ENCODE measurements at regions not wholly inside any gene's neighbourhood (a gene's known extent, or its start where the extent isn't known, plus 50 kb on each side); places are given as distances from the start of the nearest gene placed in this dataset.
"Not testable (repeated sequence)": the region's sequence is repeated elsewhere in the genome, so short reads cannot be mapped to it uniquely, and the experiment has no call there.

GRCh38 chr10:4224178-4224577, 439.2 kb upstream of the KLF6 start:
- CTCF ChIA-PET, result no interaction called here
- TF ChIP-seq CTCF (IDR thresholded peaks at IDR 0.05; ENCODE audit: insufficient read depth, low read length, missing control alignments), result no peak
- POLR2A ChIA-PET, result no interaction called here
- no peak for DNase-seq (ENCODE audit: low read depth, low spot score)
- H3K4me3 ChIP-seq (ENCODE audit: low read depth, low read length), result no peak overlapping the region

GRCh38 chr10:4221310-4221709, 436.3 kb upstream of the KLF6 start:
- CTCF ChIA-PET; POLR2A ChIA-PET; DNase-seq (ENCODE audit: low read depth, low spot score); H3K4me3 ChIP-seq (ENCODE audit: low read depth, low read length): not testable (repeated sequence)

- CTCF ChIA-PET, result no interaction called here
- H3K4me3 ChIP-seq (ENCODE audit: low read depth, low read length), result no peak overlapping the region
- TF ChIP-seq CTCF (IDR thresholded peaks at IDR 0.05; ENCODE audit: insufficient read depth, low read length, missing control alignments), result no peak
- POLR2A ChIA-PET, result no interaction called here
- DNase-seq (ENCODE audit: low read depth, low spot score), result no peak
Observed at GRCh38 chr10:4219901-4220300, 434.9 kb upstream of the KLF6 start.

DNA sequence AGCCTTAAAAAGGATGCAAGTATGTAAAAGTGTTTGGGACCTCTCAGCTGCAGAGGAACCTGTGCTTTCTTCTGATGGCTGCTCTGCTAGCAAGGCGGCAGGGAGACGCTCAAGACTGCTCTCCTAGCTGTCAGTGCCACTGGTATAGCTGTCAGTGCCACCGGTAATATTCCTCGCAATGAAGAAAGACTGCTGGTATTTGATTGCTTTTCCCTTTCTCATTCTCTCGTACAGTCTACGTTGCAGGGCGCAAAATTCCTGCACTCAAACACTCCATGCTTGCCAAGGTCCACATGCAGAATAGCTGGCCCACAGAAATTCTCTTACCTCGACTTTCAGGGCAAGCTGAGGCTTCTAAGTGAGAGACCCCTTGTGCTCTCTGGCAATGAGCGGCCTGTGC, 432.6 kb upstream of the KLF6 start:
- CTCF ChIA-PET, result no interaction called here
- H3K4me3 ChIP-seq (ENCODE audit: low read depth, low read length), result no peak overlapping the region
- DNase-seq (ENCODE audit: low read depth, low spot score), result no peak
- POLR2A ChIA-PET, result no interaction called here
- no peak for TF ChIP-seq CTCF (IDR thresholded peaks at IDR 0.05; ENCODE audit: insufficient read depth, low read length, missing control alignments)

DNA sequence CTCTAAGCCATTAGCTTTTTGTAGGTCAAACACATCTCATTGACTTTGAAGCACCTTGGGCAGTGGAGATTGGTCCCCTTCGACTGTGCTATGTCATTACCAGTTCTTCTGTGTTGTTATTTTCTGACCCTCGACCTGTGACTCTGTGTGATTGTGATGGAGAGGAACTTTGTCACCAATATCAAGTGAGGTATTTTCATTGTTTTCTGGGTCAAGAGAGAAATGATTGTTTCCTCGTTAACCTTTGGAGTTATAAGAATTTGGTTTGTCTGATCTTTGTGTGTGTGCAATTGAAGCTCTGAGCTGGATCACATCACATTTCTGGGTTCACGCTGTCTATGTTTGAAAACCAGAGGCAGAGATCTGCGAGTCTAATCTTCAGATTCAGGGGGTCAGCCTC, 432.2 kb upstream of the KLF6 start:
- ChIA-PET POLR2A (no interaction called here), CTCF (no interaction called here)
- no peak for TF ChIP-seq CTCF (IDR thresholded peaks at IDR 0.05; ENCODE audit: insufficient read depth, low read length, missing control alignments)
- DNase-seq (ENCODE audit: low read depth, low spot score), result no peak
- no peak overlapping the region for H3K4me3 ChIP-seq (ENCODE audit: low read depth, low read length)

- DNase-seq (ENCODE audit: low read depth, low spot score), result no peak
- H3K4me3 ChIP-seq (ENCODE audit: low read depth, low read length), result no peak overlapping the region
- ChIA-PET CTCF (no interaction called here), POLR2A (no interaction called here)
- no peak for TF ChIP-seq CTCF (IDR thresholded peaks at IDR 0.05; ENCODE audit: insufficient read depth, low read length, missing control alignments)
Observed at GRCh38 chr10:4216726-4217125, 431.7 kb upstream of the KLF6 start.

- TF ChIP-seq CTCF (IDR thresholded peaks at IDR 0.05; ENCODE audit: insufficient read depth, low read length, missing control alignments), result no peak
- no peak for DNase-seq (ENCODE audit: low read depth, low spot score)
- ChIA-PET CTCF (no interaction called here), POLR2A (no interaction called here)
- H3K4me3 ChIP-seq (ENCODE audit: low read depth, low read length), result no peak overlapping the region
Observed at GRCh38 chr10:4215963-4216575, 431.1 kb upstream of the KLF6 start.

Data from AG04449 (cell line).